Ovary (tissue), 7 donors: ENCODE measurements at regions not wholly inside any gene's neighbourhood (a gene's known extent, or its start where the extent isn't known, plus 50 kb on each side); places are given as distances from the start of the nearest gene placed in this dataset.
"Not testable (repeated sequence)": the region's sequence is repeated elsewhere in the genome, so short reads cannot be mapped to it uniquely, and the experiment has no call there.

ENCODE experiments used
- DNase-seq, 5 donors: peaks; one replicate each; pipeline ENCODE4 v3.0.0-alpha.2; 2019 to 2020
- H3K27ac ChIP-seq, 2 donors: fragments of 200-600 bp; one replicate each; pipeline versions ENCODE4 v1.5.1 to v1.8.0; 2019 to 2022
- H3K27me3 ChIP-seq: fragments of 200-600 bp; one replicate; pipeline ENCODE4 v1.8.0; 2022
- H3K36me3 ChIP-seq: fragments of 200-600 bp; sonication (generic); one replicate; pipeline ENCODE4 v1.5.1; 2019
- H3K4me1 ChIP-seq: one replicate; pipeline ENCODE4 v1.8.1; 2013; ENCODE audit warnings: mild to moderate bottlenecking, moderate library complexity; ENCODE audit not compliant: insufficient read depth
- H3K4me3 ChIP-seq: fragments of 200-600 bp; sonication (generic); one replicate; pipeline ENCODE4 v1.5.1; 2017
- H3K9me3 ChIP-seq, 2 donors: fragments of 200-600 bp in 1 of 2; sonication (generic) in 1 of 2; one replicate each; pipeline versions ENCODE4 v1.5.1 to v1.8.1; 2013 to 2019; ENCODE audit warnings: mild to moderate bottlenecking in 1 of 2, moderate library complexity in 1 of 2
- EP300 ChIP-seq: sonication (generic); formaldehyde crosslinking; IDR thresholded peaks from one replicate; pipeline ENCODE4 v1.6.1; 2017; ENCODE audit warnings: antibody characterized with exemption
- POLR2A ChIP-seq: fragments of 450-650 bp; IDR thresholded peaks from one replicate; pipeline ENCODE4 v1.6.1; 2017; ENCODE audit warnings: antibody characterized with exemption, mild to moderate bottlenecking, moderate library complexity
- WGBS, 3 donors: extraction: QIAGEN DNeasy Blood & Tissue Kit in 1 of 3; methylation state at CpG; one replicate each; pipeline versions ENCODE4 v1.1.5 to v1.1.7; 2013 to 2017; 5-methylcytosine and 5-hydroxymethylcytosine counted together
- intact Hi-C, 4 donors: fragments of 100-400 bp; cut with DNase I; formaldehyde crosslinking; loops; one replicate each; pipeline versions ENCODE4 v1.11.0 to v1.15.1; 2022 to 2023
- TF ChIP-seq, protein P1 (sequence below), 3 donors: fragments of 450-650 bp in 2 of 3; fragments of 200-600 bp in 1 of 3; IDR thresholded peaks; one replicate each; pipeline versions ENCODE4 v1.5.1 to v1.8.0; 2016 to 2022; ENCODE audit warnings: antibody characterized with exemption in 3 of 3, mild to moderate bottlenecking in 1 of 3
- donor health status: DM: no; HTN: no; CAD: no; lungs with moderate emphysema.
- donor health status: DM: no; HTN: no; CAD: no.
- donor health status: Bipolar disorder and iron deficiency.
- donor health status: DM: no; HTN: no; CAD: no.
- donor health status: DM: yes; HTN: yes; CAD: no.

DNA sequence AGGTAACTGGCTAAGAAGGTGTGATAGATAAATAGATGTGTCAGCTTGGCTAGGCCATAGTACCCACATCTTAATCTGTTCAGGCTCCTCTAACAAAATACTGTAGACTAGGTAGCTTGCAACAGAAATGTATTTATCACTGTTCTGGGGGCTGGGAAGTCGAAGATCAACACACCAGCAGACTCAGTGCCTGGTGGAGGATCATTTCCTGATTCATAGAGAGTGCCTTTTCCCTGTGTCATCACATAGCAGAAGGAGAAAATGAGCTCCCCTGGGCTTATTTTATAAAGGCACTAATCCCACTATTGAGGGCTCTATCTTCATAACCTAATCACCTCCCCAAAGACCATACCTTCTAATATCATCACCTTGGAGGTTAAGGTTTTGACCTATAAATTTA lies 532.7 kb upstream of the OLFM3 start:
- H3K27ac ChIP-seq: no peak overlapping the region
- intact Hi-C loops: no loop called here
- H3K9me3 ChIP-seq: no peaks in the 10 kb centered on the region
- no peaks in the 10 kb centered on the region for H3K36me3 ChIP-seq
- no peak for DNase-seq
- H3K4me1 ChIP-seq: no peaks in the 10 kb centered on the region
- no peak overlapping the region for H3K4me3 ChIP-seq
- 73 to 86% (median 78%) methylated on average over 1 of the region's 1 CpG for WGBS, 3 donors
- TF ChIP-seq, protein P1, sequence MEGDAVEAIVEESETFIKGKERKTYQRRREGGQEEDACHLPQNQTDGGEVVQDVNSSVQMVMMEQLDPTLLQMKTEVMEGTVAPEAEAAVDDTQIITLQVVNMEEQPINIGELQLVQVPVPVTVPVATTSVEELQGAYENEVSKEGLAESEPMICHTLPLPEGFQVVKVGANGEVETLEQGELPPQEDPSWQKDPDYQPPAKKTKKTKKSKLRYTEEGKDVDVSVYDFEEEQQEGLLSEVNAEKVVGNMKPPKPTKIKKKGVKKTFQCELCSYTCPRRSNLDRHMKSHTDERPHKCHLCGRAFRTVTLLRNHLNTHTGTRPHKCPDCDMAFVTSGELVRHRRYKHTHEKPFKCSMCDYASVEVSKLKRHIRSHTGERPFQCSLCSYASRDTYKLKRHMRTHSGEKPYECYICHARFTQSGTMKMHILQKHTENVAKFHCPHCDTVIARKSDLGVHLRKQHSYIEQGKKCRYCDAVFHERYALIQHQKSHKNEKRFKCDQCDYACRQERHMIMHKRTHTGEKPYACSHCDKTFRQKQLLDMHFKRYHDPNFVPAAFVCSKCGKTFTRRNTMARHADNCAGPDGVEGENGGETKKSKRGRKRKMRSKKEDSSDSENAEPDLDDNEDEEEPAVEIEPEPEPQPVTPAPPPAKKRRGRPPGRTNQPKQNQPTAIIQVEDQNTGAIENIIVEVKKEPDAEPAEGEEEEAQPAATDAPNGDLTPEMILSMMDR (IDR thresholded peaks at IDR 0.05): no peak
- TF ChIP-seq EP300 (no peak), POLR2A (no peak)
- no peaks in the 10 kb centered on the region for H3K27me3 ChIP-seq

DNA sequence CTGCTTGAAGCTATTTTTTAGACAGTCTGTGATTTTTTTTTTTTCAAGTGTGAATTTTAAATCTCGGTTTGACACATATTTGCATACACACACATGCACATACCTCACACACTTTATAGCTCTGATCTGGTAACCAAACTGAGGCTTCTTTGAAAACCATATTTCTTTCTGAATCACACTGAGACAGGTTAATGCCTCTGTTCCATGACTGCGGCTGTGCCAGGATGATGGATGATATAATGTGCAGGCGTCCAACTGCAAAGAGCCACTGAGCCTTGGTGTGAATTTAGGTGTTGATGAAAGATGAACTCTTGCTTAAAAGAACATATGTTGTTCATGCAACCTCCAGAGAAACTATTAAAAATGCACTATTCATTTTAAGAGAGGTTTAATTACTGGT lies 504.0 kb upstream of the OLFM3 start:
- no peaks in the 10 kb centered on the region for H3K36me3 ChIP-seq
- H3K4me3 ChIP-seq: no peak overlapping the region
- WGBS, 3 donors: 22 to 40% (median 32%) methylated on average over 3 of the region's 3 CpGs
- no peaks in the 10 kb centered on the region for H3K9me3 ChIP-seq
- no peak overlapping the region for H3K27ac ChIP-seq
- H3K4me1 ChIP-seq: no peaks in the 10 kb centered on the region
- TF ChIP-seq EP300: no peak
- TF ChIP-seq POLR2A: no peak
- TF ChIP-seq, protein P1 (IDR thresholded peaks at IDR 0.05): no peak
- intact Hi-C loops: no loop called here
- no peak for DNase-seq
- no peaks in the 10 kb centered on the region for H3K27me3 ChIP-seq

DNA sequence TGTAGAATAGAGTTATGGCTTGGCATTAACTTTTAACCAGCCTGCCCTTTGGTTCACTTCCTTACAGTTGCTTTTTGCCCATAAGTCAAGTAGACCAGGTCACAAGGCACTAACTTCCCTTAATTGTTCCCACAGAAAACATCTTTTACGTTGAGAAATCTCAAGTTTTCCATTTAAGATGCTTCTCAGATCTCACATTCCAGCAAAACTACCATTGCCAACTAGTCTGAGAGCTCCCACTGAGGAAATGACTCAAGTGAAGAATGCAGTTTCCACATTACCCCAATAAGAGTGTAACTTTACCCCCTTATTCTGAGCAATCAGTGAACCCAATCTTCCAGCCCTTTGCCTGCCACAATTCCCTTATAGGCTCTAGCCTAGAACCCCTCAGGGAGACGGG lies 502.2 kb upstream of the OLFM3 start:
- no peak overlapping the region for H3K27ac ChIP-seq
- H3K27me3 ChIP-seq: no peaks in the 10 kb centered on the region
- H3K36me3 ChIP-seq: no peaks in the 10 kb centered on the region
- 68 to 76% (median 75%) methylated on average over 2 of the region's 2 CpGs for WGBS, 3 donors
- intact Hi-C loops: no loop called here
- no peak for DNase-seq
- H3K4me1 ChIP-seq: no peaks in the 10 kb centered on the region
- H3K9me3 ChIP-seq: no peaks in the 10 kb centered on the region
- no peak overlapping the region for H3K4me3 ChIP-seq
- TF ChIP-seq, protein P1 (IDR thresholded peaks at IDR 0.05): no peak
- TF ChIP-seq POLR2A (no peak), EP300 (no peak)

DNA sequence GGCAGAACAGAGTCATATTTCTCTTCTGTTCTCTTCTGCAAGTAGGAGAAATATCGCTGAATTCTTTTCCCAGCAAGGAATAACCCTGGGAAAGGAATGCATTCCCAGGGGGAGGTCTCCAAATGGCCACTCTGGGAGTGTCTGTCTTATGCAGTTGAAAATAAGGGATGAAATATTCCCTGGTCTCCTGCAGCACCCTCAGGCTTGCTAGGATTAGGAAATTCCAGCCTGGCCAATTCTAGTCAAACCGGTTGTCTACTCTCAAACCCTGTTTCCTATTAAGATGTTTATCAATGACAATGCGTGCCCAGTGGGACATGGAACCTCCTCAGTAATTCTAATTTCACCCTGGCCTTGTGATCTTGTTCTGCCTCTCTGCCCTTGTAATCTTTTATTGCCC lies 501.1 kb upstream of the OLFM3 start:
- DNase-seq, H3K27ac ChIP-seq, H3K4me1 ChIP-seq, H3K9me3 ChIP-seq, H3K27me3 ChIP-seq, H3K36me3 ChIP-seq, intact Hi-C loops, H3K4me3 ChIP-seq: not testable (repeated sequence)
- 70 to 72% (median 70%) methylated on average over 3 of the region's 3 CpGs for WGBS, 3 donors

DNA sequence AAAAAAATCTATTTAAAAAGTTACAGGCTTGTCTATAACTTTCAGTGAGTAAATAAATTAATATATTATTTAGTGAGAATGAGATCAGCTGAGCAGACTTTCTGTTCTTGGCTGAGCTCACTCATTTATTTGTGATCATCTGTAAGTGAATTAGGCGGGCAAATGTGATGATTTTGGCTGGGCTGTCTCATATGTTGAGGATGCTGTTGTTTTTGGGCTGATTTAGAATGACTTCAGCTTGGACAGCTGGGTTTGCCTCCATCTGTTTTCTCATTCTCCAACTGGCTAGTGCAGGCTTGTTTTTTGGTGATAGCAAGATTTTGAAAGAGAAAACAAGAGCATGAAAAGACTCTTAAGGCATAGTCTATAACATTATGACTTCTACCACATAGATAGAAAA lies 475.8 kb upstream of the OLFM3 start:
- Histone ChIP-seq H3K27me3 (no peaks in the 10 kb centered on the region), H3K27ac (no peak overlapping the region), H3K4me1 (no peaks in the 10 kb centered on the region), H3K9me3 (no peaks in the 10 kb centered on the region), H3K4me3 (no peak overlapping the region), H3K36me3 (no peaks in the 10 kb centered on the region)
- no peak for DNase-seq
- TF ChIP-seq EP300 (no peak), POLR2A (no peak)
- TF ChIP-seq, protein P1 (IDR thresholded peaks at IDR 0.05): no peak
- 51 to 65% (median 63%) methylated on average over 1 of the region's 1 CpG for WGBS, 3 donors
- intact Hi-C loops: no loop called here
